Ovary (tissue), 7 donors: ENCODE measurements at regions not wholly inside any gene's neighbourhood (a gene's known extent, or its start where the extent isn't known, plus 50 kb on each side); places are given as distances from the start of the nearest gene placed in this dataset.

Source experiments
- DNase-seq, 5 donors: peaks; one replicate each; pipeline ENCODE4 v3.0.0-alpha.2; 2019 to 2020
- H3K27ac ChIP-seq, 2 donors: fragments of 200-600 bp; one replicate each; pipeline versions ENCODE4 v1.5.1 to v1.8.0; 2019 to 2022
- H3K27me3 ChIP-seq: fragments of 200-600 bp; one replicate; pipeline ENCODE4 v1.8.0; 2022
- H3K36me3 ChIP-seq: fragments of 200-600 bp; sonication (generic); one replicate; pipeline ENCODE4 v1.5.1; 2019
- H3K4me1 ChIP-seq: one replicate; pipeline ENCODE4 v1.8.1; 2013; ENCODE audit warnings: mild to moderate bottlenecking, moderate library complexity; ENCODE audit not compliant: insufficient read depth
- H3K4me3 ChIP-seq: fragments of 200-600 bp; sonication (generic); one replicate; pipeline ENCODE4 v1.5.1; 2017
- H3K9me3 ChIP-seq, 2 donors: fragments of 200-600 bp in 1 of 2; sonication (generic) in 1 of 2; one replicate each; pipeline versions ENCODE4 v1.5.1 to v1.8.1; 2013 to 2019; ENCODE audit warnings: mild to moderate bottlenecking in 1 of 2, moderate library complexity in 1 of 2
- EP300 ChIP-seq: sonication (generic); formaldehyde crosslinking; IDR thresholded peaks from one replicate; pipeline ENCODE4 v1.6.1; 2017; ENCODE audit warnings: antibody characterized with exemption
- POLR2A ChIP-seq: fragments of 450-650 bp; IDR thresholded peaks from one replicate; pipeline ENCODE4 v1.6.1; 2017; ENCODE audit warnings: antibody characterized with exemption, mild to moderate bottlenecking, moderate library complexity
- WGBS, 3 donors: extraction: QIAGEN DNeasy Blood & Tissue Kit in 1 of 3; methylation state at CpG; one replicate each; pipeline versions ENCODE4 v1.1.5 to v1.1.7; 2013 to 2017; 5-methylcytosine and 5-hydroxymethylcytosine counted together
- intact Hi-C, 4 donors: fragments of 100-400 bp; cut with DNase I; formaldehyde crosslinking; loops; one replicate each; pipeline versions ENCODE4 v1.11.0 to v1.15.1; 2022 to 2023
- TF ChIP-seq, protein P1 (sequence below), 3 donors: fragments of 450-650 bp in 2 of 3; fragments of 200-600 bp in 1 of 3; IDR thresholded peaks; one replicate each; pipeline versions ENCODE4 v1.5.1 to v1.8.0; 2016 to 2022; ENCODE audit warnings: antibody characterized with exemption in 3 of 3, mild to moderate bottlenecking in 1 of 3
- donor health status: DM: no; HTN: no; CAD: no; lungs with moderate emphysema.
- donor health status: DM: no; HTN: no; CAD: no.
- donor health status: Bipolar disorder and iron deficiency.
- donor health status: DM: no; HTN: no; CAD: no.
- donor health status: DM: yes; HTN: yes; CAD: no.

DNA sequence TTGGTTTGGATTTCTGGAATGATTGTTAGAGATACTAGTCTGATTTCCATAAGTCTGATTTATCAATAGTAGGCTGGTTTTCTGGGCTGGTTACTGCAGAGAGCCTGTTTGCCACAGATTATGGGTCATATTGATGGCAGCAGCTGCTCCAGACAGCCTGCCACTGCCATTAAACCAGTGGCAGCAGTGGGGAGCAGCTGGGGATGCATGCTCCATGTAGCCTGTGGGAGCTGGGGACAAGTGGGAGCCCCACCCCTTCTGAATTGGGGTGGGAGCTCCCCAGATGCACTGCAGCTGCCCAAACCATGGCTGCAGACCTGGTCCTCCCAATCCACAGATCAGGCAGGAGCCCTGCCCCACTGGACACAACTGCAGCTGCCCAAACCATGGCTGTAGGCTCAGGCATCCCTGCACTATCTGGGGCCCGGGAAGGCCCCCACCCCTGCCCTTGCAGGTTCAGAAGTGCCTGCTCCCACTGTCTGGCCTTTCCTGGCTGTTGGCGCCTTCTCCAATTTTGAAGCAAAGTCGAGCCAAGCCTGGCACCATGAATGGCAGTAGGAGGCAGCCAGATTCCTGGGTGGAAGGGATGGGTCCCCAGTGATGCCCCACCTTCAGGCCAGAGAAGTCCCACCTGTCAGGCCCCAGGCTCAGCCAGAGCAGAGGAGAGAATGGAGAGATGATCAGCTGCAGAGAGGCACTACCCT, 402.9 kb upstream of the TYRP1 start:
- intact Hi-C loops: no loop called here
- no peaks in the 10 kb centered on the region for H3K36me3 ChIP-seq
- 81 to 89% (median 87%) methylated on average over 3 of the region's 3 CpGs for WGBS, 3 donors
- no peaks in the 10 kb centered on the region for H3K27me3 ChIP-seq
- H3K27ac ChIP-seq: no peak overlapping the region
- no peaks in the 10 kb centered on the region for H3K9me3 ChIP-seq
- no peak for DNase-seq
- no peak overlapping the region for H3K4me3 ChIP-seq
- H3K4me1 ChIP-seq: no peaks in the 10 kb centered on the region
- no peak for TF ChIP-seq POLR2A
- TF ChIP-seq, protein P1, sequence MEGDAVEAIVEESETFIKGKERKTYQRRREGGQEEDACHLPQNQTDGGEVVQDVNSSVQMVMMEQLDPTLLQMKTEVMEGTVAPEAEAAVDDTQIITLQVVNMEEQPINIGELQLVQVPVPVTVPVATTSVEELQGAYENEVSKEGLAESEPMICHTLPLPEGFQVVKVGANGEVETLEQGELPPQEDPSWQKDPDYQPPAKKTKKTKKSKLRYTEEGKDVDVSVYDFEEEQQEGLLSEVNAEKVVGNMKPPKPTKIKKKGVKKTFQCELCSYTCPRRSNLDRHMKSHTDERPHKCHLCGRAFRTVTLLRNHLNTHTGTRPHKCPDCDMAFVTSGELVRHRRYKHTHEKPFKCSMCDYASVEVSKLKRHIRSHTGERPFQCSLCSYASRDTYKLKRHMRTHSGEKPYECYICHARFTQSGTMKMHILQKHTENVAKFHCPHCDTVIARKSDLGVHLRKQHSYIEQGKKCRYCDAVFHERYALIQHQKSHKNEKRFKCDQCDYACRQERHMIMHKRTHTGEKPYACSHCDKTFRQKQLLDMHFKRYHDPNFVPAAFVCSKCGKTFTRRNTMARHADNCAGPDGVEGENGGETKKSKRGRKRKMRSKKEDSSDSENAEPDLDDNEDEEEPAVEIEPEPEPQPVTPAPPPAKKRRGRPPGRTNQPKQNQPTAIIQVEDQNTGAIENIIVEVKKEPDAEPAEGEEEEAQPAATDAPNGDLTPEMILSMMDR (IDR thresholded peaks at IDR 0.05): no peak
- no peak for TF ChIP-seq EP300

- whole genome bisulfite sequencing, 3 donors: 71 to 89% (median 80%) methylated on average over 1 of the region's 1 CpG
- Histone ChIP-seq H3K27ac (no peak overlapping the region), H3K36me3 (no peaks in the 10 kb centered on the region), H3K4me3 (no peak overlapping the region), H3K4me1 (no peaks in the 10 kb centered on the region), H3K9me3 (no peaks in the 10 kb centered on the region), H3K27me3 (no peaks in the 10 kb centered on the region)
- intact Hi-C loops: no loop called here
- DNase-seq: no peak
- TF ChIP-seq, protein P1 (IDR thresholded peaks at IDR 0.05): no peak
- TF ChIP-seq POLR2A (no peak), EP300 (no peak)
Measured at GRCh38 chr9:12305211-12305610, 388.0 kb upstream of the TYRP1 start.

DNA sequence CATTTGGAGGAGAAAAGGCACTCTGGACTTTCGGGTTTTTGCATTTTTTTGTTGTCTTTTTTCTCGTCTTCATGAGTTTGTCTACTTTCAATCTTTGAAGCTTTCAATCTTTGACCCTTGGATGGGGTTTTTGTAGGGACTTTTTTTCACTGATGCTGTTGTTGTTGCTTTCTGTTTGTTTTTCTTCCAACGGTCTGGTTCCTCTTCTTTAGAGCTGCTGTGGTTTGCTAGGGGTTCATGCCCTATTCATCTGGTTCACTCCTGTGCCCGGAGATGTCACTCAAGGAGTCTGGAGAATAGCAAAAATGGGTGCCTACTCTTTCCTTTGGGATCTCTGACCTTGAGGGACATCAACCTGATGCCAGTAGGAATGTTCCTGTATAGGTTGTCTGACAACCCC, 378.6 kb upstream of the TYRP1 start:
- 70 to 83% (median 79%) methylated on average over 4 of the region's 4 CpGs for WGBS, 3 donors

GRCh38 chr9:12318732-12319685, 374.2 kb upstream of the TYRP1 start:
- Histone ChIP-seq H3K27me3 (no peaks in the 10 kb centered on the region), H3K4me3 (no peak overlapping the region), H3K4me1 (no peaks in the 10 kb centered on the region), H3K27ac (no peak overlapping the region), H3K9me3 (no peaks in the 10 kb centered on the region), H3K36me3 (no peaks in the 10 kb centered on the region)
- WGBS, 3 donors: 66 to 73% (median 68%) methylated on average over 4 of the region's 4 CpGs
- intact Hi-C loops: no loop called here
- no peak for TF ChIP-seq POLR2A
- TF ChIP-seq EP300: no peak
- TF ChIP-seq, protein P1 (IDR thresholded peaks at IDR 0.05): no peak
- no peak for DNase-seq

More for the DNA sequence above, 378.6 kb upstream of the TYRP1 start:
- H3K4me3 ChIP-seq: no peak overlapping the region
- TF ChIP-seq, protein P1 (IDR thresholded peaks at IDR 0.05): no peak
- no peak for TF ChIP-seq POLR2A
- TF ChIP-seq EP300: no peak
- DNase-seq: no peak
- no peaks in the 10 kb centered on the region for H3K36me3 ChIP-seq
- H3K27ac ChIP-seq: no peak overlapping the region
- intact Hi-C loops: no loop called here
- H3K4me1 ChIP-seq: no peaks in the 10 kb centered on the region
- no peaks in the 10 kb centered on the region for H3K27me3 ChIP-seq
- H3K9me3 ChIP-seq: no peaks in the 10 kb centered on the region
